HL-60 (cell line): ENCODE measurements at regions not wholly inside any gene's neighbourhood (a gene's known extent, or its start where the extent isn't known, plus 50 kb on each side); places are given as distances from the start of the nearest gene placed in this dataset.

Source experiments
- DNase-seq, 2 experiments: peaks; one replicate each; pipeline ENCODE4 v3.0.0-alpha.2; 2010 to 2020; ENCODE audit warnings: low read depth in 1 of 2, low spot score in 1 of 2
- H3K27ac ChIP-seq: fragments of 250-450 bp; sonication (Bioruptor Pico); replicated peaks from 2 replicates; pipeline ENCODE4 v1.5.1; 2020; ENCODE audit warnings: mild to moderate bottlenecking, moderate library complexity
- H3K27me3 ChIP-seq: fragments of 250-450 bp; sonication (Bioruptor Pico); 2 replicates; pipeline ENCODE4 v1.5.1; 2021; ENCODE audit warnings: mild to moderate bottlenecking, moderate library complexity; ENCODE audit not compliant: insufficient read depth, poor library complexity, severe bottlenecking
- H3K4me3 ChIP-seq: replicated peaks from 2 replicates; pipeline ENCODE4 v1.5.1; 2011; ENCODE audit warnings: mild to moderate bottlenecking, control low read depth, low read length; ENCODE audit not compliant: insufficient read depth
- GABPA ChIP-seq: IDR thresholded peaks from 2 replicates; pipeline ENCODE4 v1.6.1; 2012; ENCODE audit warnings: low read depth
- POLR2AphosphoS5 ChIP-seq: IDR thresholded peaks from 2 replicates; pipeline ENCODE4 v1.6.1; 2012; ENCODE audit warnings: low read depth
- SPI1 ChIP-seq: IDR thresholded peaks from 2 replicates; pipeline ENCODE4 v1.6.1; 2012; ENCODE audit warnings: low read depth, mild to moderate bottlenecking, borderline replicate concordance
- TF ChIP-seq, protein P1 (sequence below): IDR thresholded peaks from 2 replicates; pipeline ENCODE4 v1.6.1; 2012; ENCODE audit warnings: low read depth; ENCODE audit not compliant: insufficient replicate concordance
- TF ChIP-seq, protein P2 (sequence below): IDR thresholded peaks from one replicate; pipeline ENCODE4 v1.5.1; 2011; ENCODE audit warnings: low read length, control low read depth, inconsistent platforms; ENCODE audit not compliant: insufficient read depth

DNA sequence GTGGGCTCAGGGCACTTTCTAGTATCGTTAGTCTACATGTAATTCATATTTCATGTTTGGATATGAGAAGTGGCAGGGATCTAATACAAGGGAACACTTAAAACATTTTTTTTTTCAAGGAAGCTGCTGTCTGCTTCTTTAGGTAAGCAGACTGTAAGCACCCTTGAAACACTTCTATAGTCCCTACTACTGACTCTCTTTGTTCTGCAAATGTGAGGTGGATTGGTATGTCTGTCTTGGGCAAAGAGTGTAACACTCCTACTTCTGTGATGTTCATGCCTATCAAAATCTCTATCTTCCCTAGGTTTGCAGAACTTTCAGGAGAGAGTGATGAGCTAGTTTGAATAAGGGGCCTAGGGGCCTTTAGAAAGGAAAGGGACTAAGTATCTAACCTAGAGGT is 93.9 kb downstream of the ZNF330 start:
- no peak overlapping the region for H3K4me3 ChIP-seq
- DNase-seq: no peak
- TF ChIP-seq, protein P1, sequence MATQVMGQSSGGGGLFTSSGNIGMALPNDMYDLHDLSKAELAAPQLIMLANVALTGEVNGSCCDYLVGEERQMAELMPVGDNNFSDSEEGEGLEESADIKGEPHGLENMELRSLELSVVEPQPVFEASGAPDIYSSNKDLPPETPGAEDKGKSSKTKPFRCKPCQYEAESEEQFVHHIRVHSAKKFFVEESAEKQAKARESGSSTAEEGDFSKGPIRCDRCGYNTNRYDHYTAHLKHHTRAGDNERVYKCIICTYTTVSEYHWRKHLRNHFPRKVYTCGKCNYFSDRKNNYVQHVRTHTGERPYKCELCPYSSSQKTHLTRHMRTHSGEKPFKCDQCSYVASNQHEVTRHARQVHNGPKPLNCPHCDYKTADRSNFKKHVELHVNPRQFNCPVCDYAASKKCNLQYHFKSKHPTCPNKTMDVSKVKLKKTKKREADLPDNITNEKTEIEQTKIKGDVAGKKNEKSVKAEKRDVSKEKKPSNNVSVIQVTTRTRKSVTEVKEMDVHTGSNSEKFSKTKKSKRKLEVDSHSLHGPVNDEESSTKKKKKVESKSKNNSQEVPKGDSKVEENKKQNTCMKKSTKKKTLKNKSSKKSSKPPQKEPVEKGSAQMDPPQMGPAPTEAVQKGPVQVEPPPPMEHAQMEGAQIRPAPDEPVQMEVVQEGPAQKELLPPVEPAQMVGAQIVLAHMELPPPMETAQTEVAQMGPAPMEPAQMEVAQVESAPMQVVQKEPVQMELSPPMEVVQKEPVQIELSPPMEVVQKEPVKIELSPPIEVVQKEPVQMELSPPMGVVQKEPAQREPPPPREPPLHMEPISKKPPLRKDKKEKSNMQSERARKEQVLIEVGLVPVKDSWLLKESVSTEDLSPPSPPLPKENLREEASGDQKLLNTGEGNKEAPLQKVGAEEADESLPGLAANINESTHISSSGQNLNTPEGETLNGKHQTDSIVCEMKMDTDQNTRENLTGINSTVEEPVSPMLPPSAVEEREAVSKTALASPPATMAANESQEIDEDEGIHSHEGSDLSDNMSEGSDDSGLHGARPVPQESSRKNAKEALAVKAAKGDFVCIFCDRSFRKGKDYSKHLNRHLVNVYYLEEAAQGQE: no peak
- peaks cover 4% of the 10 kb centered on the region for H3K27me3 ChIP-seq
- no peak overlapping the region for H3K27ac ChIP-seq

DNA sequence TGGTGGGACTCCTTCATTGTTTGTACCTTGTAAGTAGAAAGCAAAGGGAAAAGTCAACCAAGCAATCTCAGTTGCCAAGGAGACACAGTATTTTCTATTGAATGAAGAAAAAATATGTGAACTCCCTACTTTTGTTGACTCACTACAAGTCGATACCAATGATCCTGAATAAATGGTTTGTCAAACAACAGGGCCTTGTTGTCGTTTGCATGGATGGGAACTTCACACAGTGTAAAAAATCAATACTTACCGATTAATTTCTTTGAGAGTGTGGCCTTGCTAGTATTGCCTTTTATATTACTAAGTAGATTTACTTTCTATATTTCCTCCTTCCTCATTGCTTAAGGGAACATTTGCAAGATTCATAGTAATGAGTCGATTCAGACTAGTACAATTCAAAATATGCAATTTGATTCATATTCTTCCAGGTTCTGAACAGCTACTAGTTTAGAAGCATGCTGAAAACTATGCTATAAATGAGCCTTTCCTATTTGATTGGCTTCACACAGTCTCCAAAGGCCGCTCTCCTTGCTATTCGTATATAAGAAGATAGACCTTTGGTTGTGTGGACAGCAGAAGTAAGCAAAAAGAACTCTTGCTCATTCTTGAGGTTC is 108.0 kb downstream of the ZNF330 start:
- TF ChIP-seq, protein P1: no peak
- TF ChIP-seq POLR2AphosphoS5: no peak
- no peak for TF ChIP-seq SPI1
- no peak for TF ChIP-seq GABPA
- TF ChIP-seq, protein P2, sequence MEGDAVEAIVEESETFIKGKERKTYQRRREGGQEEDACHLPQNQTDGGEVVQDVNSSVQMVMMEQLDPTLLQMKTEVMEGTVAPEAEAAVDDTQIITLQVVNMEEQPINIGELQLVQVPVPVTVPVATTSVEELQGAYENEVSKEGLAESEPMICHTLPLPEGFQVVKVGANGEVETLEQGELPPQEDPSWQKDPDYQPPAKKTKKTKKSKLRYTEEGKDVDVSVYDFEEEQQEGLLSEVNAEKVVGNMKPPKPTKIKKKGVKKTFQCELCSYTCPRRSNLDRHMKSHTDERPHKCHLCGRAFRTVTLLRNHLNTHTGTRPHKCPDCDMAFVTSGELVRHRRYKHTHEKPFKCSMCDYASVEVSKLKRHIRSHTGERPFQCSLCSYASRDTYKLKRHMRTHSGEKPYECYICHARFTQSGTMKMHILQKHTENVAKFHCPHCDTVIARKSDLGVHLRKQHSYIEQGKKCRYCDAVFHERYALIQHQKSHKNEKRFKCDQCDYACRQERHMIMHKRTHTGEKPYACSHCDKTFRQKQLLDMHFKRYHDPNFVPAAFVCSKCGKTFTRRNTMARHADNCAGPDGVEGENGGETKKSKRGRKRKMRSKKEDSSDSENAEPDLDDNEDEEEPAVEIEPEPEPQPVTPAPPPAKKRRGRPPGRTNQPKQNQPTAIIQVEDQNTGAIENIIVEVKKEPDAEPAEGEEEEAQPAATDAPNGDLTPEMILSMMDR: no peak
- H3K4me3 ChIP-seq: no peak overlapping the region
- H3K27ac ChIP-seq: no peak overlapping the region
- H3K27me3 ChIP-seq: peaks cover 42% of the 10 kb centered on the region
- no peak for DNase-seq

DNA sequence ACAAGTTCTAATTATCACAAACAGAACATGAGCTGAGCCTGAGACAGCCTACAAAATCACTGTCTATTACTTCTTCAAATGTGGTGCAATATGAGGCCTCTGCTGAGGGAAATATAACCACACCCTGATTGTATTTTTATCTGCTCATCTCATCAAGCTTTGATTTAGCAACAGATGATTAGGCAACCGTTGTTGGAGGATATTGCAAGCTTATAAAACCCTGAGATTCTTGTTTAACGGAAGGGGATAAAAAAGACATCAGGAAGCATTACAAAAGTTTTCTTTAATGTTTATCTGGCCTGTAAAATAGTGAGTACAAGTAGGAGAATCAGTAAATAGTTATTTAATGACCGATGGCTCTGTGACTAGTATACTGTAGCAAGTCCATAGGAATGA is 108.5 kb downstream of the ZNF330 start:
- DNase-seq: peak; percentile 29 to 42
- H3K27me3 ChIP-seq: peaks cover 45% of the 10 kb centered on the region
- TF ChIP-seq, protein P1: no peak
- peak; percentile 66 for TF ChIP-seq GABPA
- TF ChIP-seq POLR2AphosphoS5: peak; percentile 77; the same call in 1 of the 2 replicates
- no peak for TF ChIP-seq SPI1
- TF ChIP-seq, protein P2: no peak
- H3K4me3 ChIP-seq: no peak overlapping the region
- H3K27ac ChIP-seq: no peak overlapping the region
